Panc1 (cell line): ENCODE measurements at regions not wholly inside any gene's neighbourhood (a gene's known extent, or its start where the extent isn't known, plus 50 kb on each side); places are given as distances from the start of the nearest gene placed in this dataset.

ENCODE experiments used
- CTCF ChIP-seq: fragments of 450-650 bp; IDR thresholded peaks from 2 replicates; pipeline ENCODE4 v1.5.1; 2017; ENCODE audit warnings: mild to moderate bottlenecking
- POLR2AphosphoS5 ChIP-seq: IDR thresholded peaks from 2 replicates; pipeline ENCODE4 v1.6.1; 2012; ENCODE audit warnings: mild to moderate bottlenecking, low read depth, low read length, moderate library complexity
- SIN3A ChIP-seq: IDR thresholded peaks from 2 replicates; pipeline ENCODE4 v1.6.1; 2012; ENCODE audit warnings: low read depth, mild to moderate bottlenecking, low read length, moderate library complexity, borderline replicate concordance; ENCODE audit not compliant: insufficient read depth
- TF ChIP-seq, protein P1 (sequence below), 2 experiments: IDR thresholded peaks; 2 replicates each; pipeline ENCODE4 v1.6.1; 2011 to 2012; ENCODE audit warnings: low read depth in 2 of 2, control low read depth in 1 of 2, low read length in 1 of 2, mild to moderate bottlenecking in 1 of 2, moderate library complexity in 1 of 2; ENCODE audit not compliant: insufficient read depth in 1 of 2

DNA sequence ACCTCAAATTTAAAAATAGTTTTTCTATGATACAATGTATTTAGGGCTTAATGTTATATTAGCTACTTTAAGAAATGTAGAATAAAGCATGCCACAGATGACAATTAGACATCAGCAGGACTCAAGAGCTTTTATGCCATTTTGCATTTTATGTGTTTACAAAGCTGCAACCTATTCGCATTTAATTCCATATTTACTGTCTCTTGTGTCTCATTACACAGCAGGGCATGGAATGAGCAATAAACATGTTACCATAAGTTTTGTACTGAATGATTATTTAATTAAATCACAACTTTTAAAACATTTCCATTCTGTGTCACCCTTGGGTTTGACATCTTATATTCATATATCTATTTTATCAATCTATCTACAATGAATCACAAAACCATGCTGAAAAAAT, 1756.9 kb downstream of the PCDH9 start:
- TF ChIP-seq CTCF: no peak
- TF ChIP-seq POLR2AphosphoS5: no peak
- TF ChIP-seq SIN3A: no peak
- TF ChIP-seq, protein P1, sequence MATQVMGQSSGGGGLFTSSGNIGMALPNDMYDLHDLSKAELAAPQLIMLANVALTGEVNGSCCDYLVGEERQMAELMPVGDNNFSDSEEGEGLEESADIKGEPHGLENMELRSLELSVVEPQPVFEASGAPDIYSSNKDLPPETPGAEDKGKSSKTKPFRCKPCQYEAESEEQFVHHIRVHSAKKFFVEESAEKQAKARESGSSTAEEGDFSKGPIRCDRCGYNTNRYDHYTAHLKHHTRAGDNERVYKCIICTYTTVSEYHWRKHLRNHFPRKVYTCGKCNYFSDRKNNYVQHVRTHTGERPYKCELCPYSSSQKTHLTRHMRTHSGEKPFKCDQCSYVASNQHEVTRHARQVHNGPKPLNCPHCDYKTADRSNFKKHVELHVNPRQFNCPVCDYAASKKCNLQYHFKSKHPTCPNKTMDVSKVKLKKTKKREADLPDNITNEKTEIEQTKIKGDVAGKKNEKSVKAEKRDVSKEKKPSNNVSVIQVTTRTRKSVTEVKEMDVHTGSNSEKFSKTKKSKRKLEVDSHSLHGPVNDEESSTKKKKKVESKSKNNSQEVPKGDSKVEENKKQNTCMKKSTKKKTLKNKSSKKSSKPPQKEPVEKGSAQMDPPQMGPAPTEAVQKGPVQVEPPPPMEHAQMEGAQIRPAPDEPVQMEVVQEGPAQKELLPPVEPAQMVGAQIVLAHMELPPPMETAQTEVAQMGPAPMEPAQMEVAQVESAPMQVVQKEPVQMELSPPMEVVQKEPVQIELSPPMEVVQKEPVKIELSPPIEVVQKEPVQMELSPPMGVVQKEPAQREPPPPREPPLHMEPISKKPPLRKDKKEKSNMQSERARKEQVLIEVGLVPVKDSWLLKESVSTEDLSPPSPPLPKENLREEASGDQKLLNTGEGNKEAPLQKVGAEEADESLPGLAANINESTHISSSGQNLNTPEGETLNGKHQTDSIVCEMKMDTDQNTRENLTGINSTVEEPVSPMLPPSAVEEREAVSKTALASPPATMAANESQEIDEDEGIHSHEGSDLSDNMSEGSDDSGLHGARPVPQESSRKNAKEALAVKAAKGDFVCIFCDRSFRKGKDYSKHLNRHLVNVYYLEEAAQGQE (IDR thresholded peaks at IDR 0.05; ENCODE audit: insufficient read depth in 1 of 2, low read depth in 2 of 2, low read length in 1 of 2): no peak
